ENCODE measurements at regions not wholly inside any gene's neighbourhood (a gene's known extent, or its start where the extent isn't known, plus 50 kb on each side); places are given as distances from the start of the nearest gene placed in this dataset.

GRCh38 chr3:177942911-177943310, 593.3 kb upstream of the KCNMB2 start:
- no peak for DNase-seq (ENCODE audit: low spot score)

GRCh38 chr3:177944228-177944661, 592.0 kb upstream of the KCNMB2 start:
- no peak for DNase-seq (ENCODE audit: low spot score)

- DNase-seq (ENCODE audit: low spot score): no peak
Measured at GRCh38 chr3:177946048-177946447, 590.2 kb upstream of the KCNMB2 start.

GRCh38 chr3:177946497-177946896, 589.7 kb upstream of the KCNMB2 start:
- DNase-seq (ENCODE audit: low spot score): peak; percentile 27

GRCh38 chr3:177946936-177947335, 589.3 kb upstream of the KCNMB2 start:
- DNase-seq (ENCODE audit: low spot score): peak; percentile 13

GRCh38 chr3:177947901-177948300, 588.3 kb upstream of the KCNMB2 start:
- DNase-seq (ENCODE audit: low spot score): no peak

- DNase-seq (ENCODE audit: low spot score): no peak
Measured at GRCh38 chr3:177948716-177949425, 587.4 kb upstream of the KCNMB2 start.

GRCh38 chr3:177959188-177959587, 577.0 kb upstream of the KCNMB2 start:
- DNase-seq (ENCODE audit: low spot score): no peak

- no peak for DNase-seq (ENCODE audit: low spot score)
Measured at GRCh38 chr3:177960014-177960413, 576.2 kb upstream of the KCNMB2 start.

GRCh38 chr3:177960722-177961121, 575.5 kb upstream of the KCNMB2 start:
- DNase-seq (ENCODE audit: low spot score): no peak

- no peak for DNase-seq (ENCODE audit: low spot score)
Measured at GRCh38 chr3:177961784-177962183, 574.5 kb upstream of the KCNMB2 start.

- no peak for DNase-seq (ENCODE audit: low spot score)
Measured at GRCh38 chr3:177966493-177966892, 569.7 kb upstream of the KCNMB2 start.

GRCh38 chr3:177968891-177969290, 567.3 kb upstream of the KCNMB2 start:
- no peak for DNase-seq (ENCODE audit: low spot score)

- peak; percentile 39 for DNase-seq (ENCODE audit: low spot score)
Measured at GRCh38 chr3:177973241-177973840, 562.9 kb upstream of the KCNMB2 start.

- no peak for DNase-seq (ENCODE audit: low spot score)
Measured at GRCh38 chr3:177976241-177976640, 560.0 kb upstream of the KCNMB2 start.

GRCh38 chr3:177976866-177977265, 559.4 kb upstream of the KCNMB2 start:
- DNase-seq (ENCODE audit: low spot score): no peak

- DNase-seq (ENCODE audit: low spot score): peak; percentile 85
Measured at GRCh38 chr3:177977381-177978158, 558.7 kb upstream of the KCNMB2 start.

GRCh38 chr3:177978946-177979345, 557.3 kb upstream of the KCNMB2 start:
- DNase-seq (ENCODE audit: low spot score): no peak

GRCh38 chr3:177979703-177980102, 556.5 kb upstream of the KCNMB2 start:
- no peak for DNase-seq (ENCODE audit: low spot score)

GRCh38 chr3:177981576-177981975, 554.7 kb upstream of the KCNMB2 start:
- DNase-seq (ENCODE audit: low spot score): no peak

GRCh38 chr3:177982034-177982433, 554.2 kb upstream of the KCNMB2 start:
- peak; percentile 40 for DNase-seq (ENCODE audit: low spot score)

GRCh38 chr3:177983320-177983719, 552.9 kb upstream of the KCNMB2 start:
- no peak for DNase-seq (ENCODE audit: low spot score)
